Activated CD4-positive, alpha-beta T cell treated with anti-CD3 and anti-CD28 coated beads for 36 hours (primary cell): ENCODE measurements at regions not wholly inside any gene's neighbourhood (a gene's known extent, or its start where the extent isn't known, plus 50 kb on each side); places are given as distances from the start of the nearest gene placed in this dataset.
"Not testable (repeated sequence)": the region's sequence is repeated elsewhere in the genome, so short reads cannot be mapped to it uniquely, and the experiment has no call there.

Experiments
- ATAC-seq: fragments of 200-7000 bp; cut with Tn5 transposase; one replicate; pipeline ENCODE4 v1.10.0; 2021; ENCODE audit warnings: mild to moderate bottlenecking, moderate library complexity
- CTCF ChIA-PET: fragments of 350-600 bp; sonication (Branson Sonifier 250); formaldehyde crosslinking; loops from one replicate; lab custom pipeline; 2021; ENCODE audit warnings: antibody characterized with exemption; lab: Charles Lee
- POLR2A ChIA-PET: fragments of 350-600 bp; sonication (Branson Sonifier 250); formaldehyde crosslinking; loops from one replicate; lab custom pipeline; 2021; ENCODE audit warnings: antibody characterized with exemption, inconsistent platforms; lab: Charles Lee
- DNase-seq: peaks from one replicate; pipeline ENCODE4 v3.0.0-alpha.2; 2020
- H3K27ac Mint-ChIP-seq: one replicate; pipeline ENCODE4 v1.8.0; 2021; ENCODE audit warnings: mixed read lengths
- H3K27me3 Mint-ChIP-seq: one replicate; pipeline ENCODE4 v1.8.0; 2021; ENCODE audit warnings: mixed read lengths
- H3K36me3 Mint-ChIP-seq: one replicate; pipeline ENCODE4 v1.8.0; 2021; ENCODE audit warnings: low read depth, mixed read lengths
- H3K4me1 Mint-ChIP-seq: one replicate; pipeline ENCODE4 v1.8.0; 2021; ENCODE audit warnings: mixed read lengths
- H3K4me3 Mint-ChIP-seq: one replicate; pipeline ENCODE4 v1.8.0; 2021; ENCODE audit warnings: mild to moderate bottlenecking, moderate library complexity, mixed read lengths
- H3K9me3 Mint-ChIP-seq: one replicate; pipeline ENCODE4 v1.8.0; 2021; ENCODE audit warnings: low read depth, mixed read lengths
- intact Hi-C, 2 experiments: fragments of 100-400 bp; cut with DNase I in 1 of 2; cut with micrococcal nuclease in 1 of 2; formaldehyde crosslinking; loops; one replicate each; pipeline versions ENCODE4 v1.14.2 to v1.15.1; 2022 to 2024; cut with DNase I, micrococcal nuclease

GRCh38 chr11:103737037-103737622 lies 299.3 kb upstream of the DDI1 start:
- no peak overlapping the region for H3K27ac Mint-ChIP-seq

GRCh38 chr11:103737747-103738146 lies 298.7 kb upstream of the DDI1 start:
- ChIA-PET CTCF (interaction anchor here (0.7 kb wide), 2 partner anchors 9 to 11 kb away, joined by 3 read pairs; no protein-coding TSS in a partner anchor), POLR2A (no interaction called here)
- H3K4me1 Mint-ChIP-seq: peaks cover 10% of the 10 kb centered on the region
- intact Hi-C loops: no loop called here
- no peak overlapping the region for H3K27ac Mint-ChIP-seq
- no peaks in the 10 kb centered on the region for H3K27me3 Mint-ChIP-seq
- DNase-seq: no peak
- ATAC-seq: no peak
- H3K4me3 Mint-ChIP-seq: no peak overlapping the region
- no peaks in the 10 kb centered on the region for H3K36me3 Mint-ChIP-seq
- peaks cover 3% of the 10 kb centered on the region for H3K9me3 Mint-ChIP-seq

More at GRCh38 chr11:103737037-103737622, 299.3 kb upstream of the DDI1 start:
- ATAC-seq: no peak
- Mint-ChIP-seq H3K9me3 (peaks cover 3% of the 10 kb centered on the region), H3K36me3 (no peaks in the 10 kb centered on the region), H3K4me1 (peaks cover 10% of the 10 kb centered on the region), H3K4me3 (no peak overlapping the region), H3K27me3 (no peaks in the 10 kb centered on the region)
- ChIA-PET CTCF (no interaction called here), POLR2A (no interaction called here)
- intact Hi-C loops: no loop called here
- DNase-seq: no peak

GRCh38 chr11:103739074-103739796 lies 297.2 kb upstream of the DDI1 start:
- POLR2A ChIA-PET, ATAC-seq, H3K9me3 Mint-ChIP-seq, H3K36me3 Mint-ChIP-seq, H3K27me3 Mint-ChIP-seq, H3K4me1 Mint-ChIP-seq, intact Hi-C loops: not testable (repeated sequence)
- CTCF ChIA-PET: interaction anchor here (1.1 kb wide), 1 partner anchor 629 kb away, joined by 3 read pairs; no protein-coding TSS in a partner anchor
- H3K27ac Mint-ChIP-seq: peak overlapping the region; percentile 13
- peak; percentile 13 for DNase-seq
- peak overlapping the region; percentile 17 for H3K4me3 Mint-ChIP-seq

DNA sequence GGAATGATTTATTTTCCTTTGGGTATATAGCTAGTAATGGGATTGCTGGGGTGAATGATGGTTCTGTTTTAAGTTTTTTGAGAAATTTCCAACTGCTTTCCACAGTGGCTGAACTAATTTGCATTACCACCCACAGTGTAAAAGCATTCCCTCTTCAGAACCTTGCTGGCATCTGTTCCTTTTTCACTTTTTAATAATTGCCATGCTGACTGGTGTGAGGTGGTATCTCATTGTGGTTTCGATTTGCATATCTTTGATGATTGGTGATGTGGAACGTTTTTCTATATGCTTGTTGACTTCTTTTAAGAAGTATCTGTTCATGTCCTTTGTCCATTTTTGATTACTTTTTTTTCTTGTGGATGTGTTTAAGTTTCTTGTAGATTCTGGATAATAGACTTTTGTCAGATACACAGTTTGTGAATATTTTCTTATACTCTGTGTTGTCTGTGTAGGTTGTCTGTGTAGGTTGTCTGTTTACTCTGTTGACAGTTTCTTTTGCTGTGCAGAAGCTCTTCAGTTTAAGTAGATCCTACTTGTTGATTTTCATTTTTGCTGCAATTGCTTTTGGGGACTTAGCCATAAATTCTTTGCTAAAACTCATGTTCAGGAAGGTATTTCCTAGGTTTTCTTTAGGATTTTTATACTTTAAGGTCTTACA lies 291.8 kb upstream of the DDI1 start:
- Mint-ChIP-seq H3K27ac (no peak overlapping the region), H3K9me3 (peaks cover 3% of the 10 kb centered on the region), H3K4me1 (peaks cover under 1% of the 10 kb centered on the region), H3K4me3 (no peak overlapping the region), H3K27me3 (no peaks in the 10 kb centered on the region), H3K36me3 (no peaks in the 10 kb centered on the region)
- ATAC-seq (no peak), DNase-seq (no peak)
- ChIA-PET POLR2A (no interaction called here), CTCF (no interaction called here)
- intact Hi-C loops: no loop called here

DNA sequence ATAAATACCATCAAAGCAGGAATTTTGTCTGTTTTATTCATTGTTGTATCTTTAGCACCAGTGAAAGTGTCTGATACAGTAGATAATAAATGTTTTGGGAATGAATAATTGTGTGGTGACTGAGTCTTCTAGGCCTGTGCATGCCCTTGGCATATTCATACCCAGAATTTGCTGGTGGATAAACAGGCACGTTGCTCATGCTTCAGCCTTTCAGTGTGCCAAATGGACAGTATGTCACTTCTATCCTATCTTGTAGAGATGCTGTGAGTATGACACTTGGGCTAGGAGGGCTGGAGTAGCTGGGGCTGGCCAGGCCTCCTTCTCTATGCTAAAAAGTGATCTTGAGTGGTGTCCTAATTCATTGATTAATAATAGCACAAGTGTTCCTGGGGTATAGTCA lies 287.3 kb upstream of the DDI1 start:
- DNase-seq (no peak), ATAC-seq (no peak)
- intact Hi-C loops: no loop called here
- Mint-ChIP-seq H3K4me3 (no peak overlapping the region), H3K9me3 (peaks cover 2% of the 10 kb centered on the region), H3K27me3 (peaks cover 2% of the 10 kb centered on the region), H3K4me1 (no peaks in the 10 kb centered on the region), H3K36me3 (no peaks in the 10 kb centered on the region), H3K27ac (no peak overlapping the region)
- POLR2A ChIA-PET: no interaction called here
- CTCF ChIA-PET: no interaction called here

DNA sequence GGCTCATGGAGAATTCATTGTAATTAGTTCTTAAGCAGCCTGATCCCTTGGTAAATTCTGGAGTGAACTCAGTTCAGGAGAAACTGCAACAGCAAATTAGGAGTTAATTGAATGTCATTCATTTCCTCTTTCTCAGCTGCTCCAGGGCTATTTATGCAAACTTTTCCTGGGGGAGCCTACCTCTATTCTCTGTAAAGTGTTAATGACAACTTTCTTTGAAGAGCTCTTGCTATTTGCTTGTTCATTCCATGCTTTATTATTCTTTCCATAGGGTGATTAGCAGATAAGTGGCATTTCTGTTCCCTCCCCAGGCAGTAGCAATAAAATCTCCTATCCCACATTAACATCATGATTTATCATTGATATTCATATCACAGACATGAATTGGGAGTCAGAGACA lies 267.6 kb upstream of the DDI1 start:
- POLR2A ChIA-PET: no interaction called here
- intact Hi-C loops: no loop called here

DNA sequence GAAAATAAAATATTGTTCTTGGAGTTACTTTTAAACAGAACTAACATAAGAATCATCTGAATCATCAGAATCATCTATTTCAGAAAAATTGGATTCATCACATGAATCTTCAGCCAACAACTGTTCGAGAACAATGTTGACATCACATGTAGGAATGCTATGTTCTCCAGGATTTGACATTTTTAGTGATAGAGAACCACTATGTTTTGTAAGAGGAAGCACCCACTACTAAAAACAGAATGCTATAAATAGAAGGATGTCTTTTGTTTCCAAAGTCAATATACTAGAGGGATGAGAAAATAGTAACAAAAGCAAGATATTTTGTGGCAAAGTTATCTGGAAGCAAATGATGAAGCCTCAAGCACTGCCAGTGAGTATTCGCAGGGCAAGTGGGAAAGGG lies 263.4 kb upstream of the DDI1 start:
- Mint-ChIP-seq H3K4me1 (no peaks in the 10 kb centered on the region), H3K4me3 (no peak overlapping the region), H3K9me3 (no peaks in the 10 kb centered on the region), H3K36me3 (no peaks in the 10 kb centered on the region), H3K27me3 (no peaks in the 10 kb centered on the region), H3K27ac (no peak overlapping the region)
- intact Hi-C loops: no loop called here
- ATAC-seq: no peak
- DNase-seq: no peak
- CTCF ChIA-PET: no interaction called here
- POLR2A ChIA-PET: no interaction called here

More for the DNA sequence above, 267.6 kb upstream of the DDI1 start:
- Mint-ChIP-seq H3K4me1 (no peaks in the 10 kb centered on the region), H3K27me3 (no peaks in the 10 kb centered on the region), H3K9me3 (peaks cover 3% of the 10 kb centered on the region), H3K36me3 (no peaks in the 10 kb centered on the region), H3K27ac (no peak overlapping the region), H3K4me3 (no peak overlapping the region)
- CTCF ChIA-PET: interaction anchor here (0.7 to 1.1 kb wide), 2 partner anchors 12 to 16 kb away, joined by 3 read pairs; no protein-coding TSS in a partner anchor
- ATAC-seq: no peak
- DNase-seq: no peak

- H3K36me3 Mint-ChIP-seq: no peaks in the 10 kb centered on the region
- H3K27me3 Mint-ChIP-seq: no peaks in the 10 kb centered on the region
- H3K27ac Mint-ChIP-seq: no peak overlapping the region
- no peaks in the 10 kb centered on the region for H3K9me3 Mint-ChIP-seq
- ATAC-seq: no peak
- POLR2A ChIA-PET: no interaction called here
- intact Hi-C loops: no loop called here
- CTCF ChIA-PET: no interaction called here
- H3K4me1 Mint-ChIP-seq: no peaks in the 10 kb centered on the region
- no peak for DNase-seq
- H3K4me3 Mint-ChIP-seq: no peak overlapping the region
These were observed 262.9 kb upstream of the DDI1 start for GRCh38 chr11:103773537-103773936.

DNA sequence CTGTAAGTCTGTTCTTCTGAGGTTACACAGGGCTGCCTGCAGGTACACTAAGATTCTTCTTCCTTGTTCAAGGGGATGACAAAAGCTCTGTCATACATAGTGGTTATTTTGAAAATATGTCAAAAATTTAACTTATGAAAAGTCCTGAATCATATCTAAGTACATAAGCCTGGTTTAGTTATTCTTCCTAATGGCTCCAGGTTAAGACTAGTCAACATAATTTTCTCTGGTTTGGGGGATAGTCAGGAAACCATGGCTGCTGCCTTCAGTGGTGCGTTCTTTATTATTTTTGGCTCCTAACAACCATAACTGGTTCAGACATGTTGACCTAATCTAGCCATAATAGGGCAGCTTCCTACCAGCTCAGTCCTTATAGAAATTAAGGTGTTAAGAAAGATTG lies 257.4 kb upstream of the DDI1 start:
- POLR2A ChIA-PET: no interaction called here
- H3K9me3 Mint-ChIP-seq: no peaks in the 10 kb centered on the region

DNA sequence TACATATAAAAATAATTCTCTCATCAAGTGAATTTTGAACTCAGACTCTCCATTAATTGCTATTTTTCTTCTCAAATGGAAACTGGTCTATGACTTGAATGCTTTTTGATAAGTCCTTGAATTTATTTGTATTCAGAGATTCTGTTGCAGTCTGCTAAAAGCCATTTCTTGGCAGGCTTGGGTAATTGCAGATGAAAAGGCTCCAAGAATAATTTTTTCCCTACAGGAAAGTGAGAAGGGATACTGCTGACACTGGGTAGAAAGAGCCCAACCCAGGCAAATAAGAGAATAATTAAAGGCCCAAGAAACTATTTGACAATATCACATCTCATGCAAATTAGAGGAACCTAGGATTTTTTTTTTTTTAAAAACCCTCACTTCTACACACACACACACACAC lies 246.5 kb upstream of the DDI1 start:
- ChIA-PET POLR2A (no interaction called here), CTCF (no interaction called here)
- intact Hi-C loops: no loop called here
- Mint-ChIP-seq H3K4me3 (no peak overlapping the region), H3K9me3 (peaks cover 2% of the 10 kb centered on the region), H3K36me3 (no peaks in the 10 kb centered on the region), H3K27me3 (peaks cover 2% of the 10 kb centered on the region), H3K27ac (no peak overlapping the region), H3K4me1 (no peaks in the 10 kb centered on the region)
- no peak for DNase-seq
- ATAC-seq: no peak

More for the DNA sequence above, 257.4 kb upstream of the DDI1 start:
- CTCF ChIA-PET: no interaction called here
- no peaks in the 10 kb centered on the region for H3K4me1 Mint-ChIP-seq
- ATAC-seq (no peak), DNase-seq (no peak)
- H3K27me3 Mint-ChIP-seq: no peaks in the 10 kb centered on the region
- intact Hi-C loops: no loop called here
- no peaks in the 10 kb centered on the region for H3K36me3 Mint-ChIP-seq
- H3K4me3 Mint-ChIP-seq: no peak overlapping the region
- no peak overlapping the region for H3K27ac Mint-ChIP-seq

DNA sequence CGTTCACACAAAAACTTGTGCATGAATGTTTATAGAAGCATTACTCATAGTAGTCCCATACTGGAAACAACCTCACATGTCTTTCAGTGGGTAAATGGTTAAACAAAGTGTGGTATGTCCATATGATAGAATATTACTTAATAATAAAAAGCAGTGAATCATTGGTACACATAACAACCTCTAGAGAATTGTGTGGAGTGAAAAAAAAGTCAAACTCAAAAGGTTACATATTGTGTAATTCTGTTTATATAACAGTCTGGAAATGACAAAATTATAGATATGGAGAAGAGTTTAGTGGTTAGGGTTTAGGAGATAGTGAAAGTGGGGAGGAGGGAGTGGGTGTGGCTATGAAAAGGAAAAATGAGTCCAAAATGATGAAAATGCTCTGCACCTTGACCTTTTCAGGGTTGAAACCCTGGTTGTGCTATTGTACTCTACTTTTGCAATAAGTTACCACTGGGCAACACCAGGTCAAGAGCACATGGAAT lies 243.4 kb upstream of the DDI1 start:
- Mint-ChIP-seq H3K9me3 (peaks cover 2% of the 10 kb centered on the region), H3K4me1 (no peaks in the 10 kb centered on the region), H3K36me3 (no peaks in the 10 kb centered on the region), H3K4me3 (no peak overlapping the region), H3K27me3 (peaks cover 2% of the 10 kb centered on the region), H3K27ac (no peak overlapping the region)
- CTCF ChIA-PET: no interaction called here
- intact Hi-C loops: no loop called here
- POLR2A ChIA-PET: no interaction called here
- DNase-seq (no peak), ATAC-seq (no peak)

GRCh38 chr11:103794262-103794661 lies 242.2 kb upstream of the DDI1 start:
- DNase-seq: no peak
- no peak overlapping the region for H3K27ac Mint-ChIP-seq
- intact Hi-C loops: no loop called here
- ATAC-seq: no peak
- H3K4me1 Mint-ChIP-seq: no peaks in the 10 kb centered on the region
- no peaks in the 10 kb centered on the region for H3K36me3 Mint-ChIP-seq
- ChIA-PET CTCF (no interaction called here), POLR2A (no interaction called here)
- H3K9me3 Mint-ChIP-seq: peaks cover 2% of the 10 kb centered on the region
- H3K4me3 Mint-ChIP-seq: no peak overlapping the region
- H3K27me3 Mint-ChIP-seq: peaks cover 2% of the 10 kb centered on the region
